CD8-positive, alpha-beta memory T cell (primary cell): ENCODE measurements at regions not wholly inside any gene's neighbourhood (a gene's known extent, or its start where the extent isn't known, plus 50 kb on each side); places are given as distances from the start of the nearest gene placed in this dataset.

Experiments
- CTCF ChIA-PET: fragments of 350-600 bp; sonication (Branson Sonifier 250); formaldehyde crosslinking; loops from one replicate; lab custom pipeline; 2021; ENCODE audit warnings: antibody characterized with exemption; lab: Charles Lee
- POLR2A ChIA-PET: fragments of 350-600 bp; sonication (Branson Sonifier 250); formaldehyde crosslinking; loops from one replicate; lab custom pipeline; 2021; ENCODE audit warnings: antibody characterized with exemption; lab: Charles Lee
- DNase-seq, 5 donors: peaks; one replicate each; pipeline versions ENCODE4 v3.0.0 to v3.0.0-alpha.2; 2020 to 2022; ENCODE audit warnings: mixed read lengths in 1 of 5
- H3K27ac ChIP-seq: one replicate; pipeline ENCODE4 v1.7.0; 2013; ENCODE audit warnings: low read depth, mild to moderate bottlenecking, low read length, moderate library complexity
- H3K27me3 ChIP-seq: 2 replicates; pipeline ENCODE4 v1.7.0; 2013; ENCODE audit warnings: low read length, mild to moderate bottlenecking; ENCODE audit not compliant: insufficient read depth, poor library complexity, severe bottlenecking
- H3K36me3 ChIP-seq: 2 replicates; pipeline ENCODE4 v1.7.0; 2013; ENCODE audit warnings: mild to moderate bottlenecking, low read length, moderate library complexity; ENCODE audit not compliant: insufficient read depth
- H3K4me1 ChIP-seq: 2 replicates; pipeline ENCODE4 v1.7.0; 2013; ENCODE audit warnings: mild to moderate bottlenecking, low read length, moderate library complexity; ENCODE audit not compliant: insufficient read depth
- H3K4me3 ChIP-seq: 2 replicates; pipeline ENCODE4 v1.7.0; 2013; ENCODE audit warnings: mild to moderate bottlenecking, low read length
- H3K9me3 ChIP-seq: 2 replicates; pipeline ENCODE4 v1.7.0; 2013; ENCODE audit warnings: mild to moderate bottlenecking, low read length
- H3K27ac Mint-ChIP-seq, 8 donors: one replicate each; pipeline ENCODE4 v1.8.0; 2020 to 2021; ENCODE audit warnings: mixed read lengths in 8 of 8, mild to moderate bottlenecking in 6 of 8, inconsistent platforms in 3 of 8, moderate library complexity in 3 of 8
- H3K27me3 Mint-ChIP-seq, 2 donors: one replicate each; pipeline ENCODE4 v1.8.0; 2020 to 2021; ENCODE audit warnings: mixed read lengths in 2 of 2, mild to moderate bottlenecking in 1 of 2, moderate library complexity in 1 of 2
- H3K36me3 Mint-ChIP-seq, 3 donors: one replicate each; pipeline ENCODE4 v1.8.0; 2020 to 2021; ENCODE audit warnings: mixed read lengths in 3 of 3, inconsistent platforms in 1 of 3, mild to moderate bottlenecking in 1 of 3
- H3K4me1 Mint-ChIP-seq, 3 donors: one replicate each; pipeline ENCODE4 v1.8.0; 2020 to 2021; ENCODE audit warnings: mixed read lengths in 3 of 3, inconsistent platforms in 1 of 3, mild to moderate bottlenecking in 1 of 3
- H3K4me3 Mint-ChIP-seq, 7 donors: one replicate each; pipeline ENCODE4 v1.8.0; 2020 to 2021; ENCODE audit warnings: mixed read lengths in 7 of 7, mild to moderate bottlenecking in 6 of 7, moderate library complexity in 4 of 7, inconsistent platforms in 2 of 7
- H3K9me3 Mint-ChIP-seq, 5 donors: one replicate each; pipeline ENCODE4 v1.8.0; 2020 to 2022; ENCODE audit warnings: mixed read lengths in 5 of 5, mild to moderate bottlenecking in 3 of 5, moderate library complexity in 2 of 5, inconsistent platforms in 1 of 5

DNA sequence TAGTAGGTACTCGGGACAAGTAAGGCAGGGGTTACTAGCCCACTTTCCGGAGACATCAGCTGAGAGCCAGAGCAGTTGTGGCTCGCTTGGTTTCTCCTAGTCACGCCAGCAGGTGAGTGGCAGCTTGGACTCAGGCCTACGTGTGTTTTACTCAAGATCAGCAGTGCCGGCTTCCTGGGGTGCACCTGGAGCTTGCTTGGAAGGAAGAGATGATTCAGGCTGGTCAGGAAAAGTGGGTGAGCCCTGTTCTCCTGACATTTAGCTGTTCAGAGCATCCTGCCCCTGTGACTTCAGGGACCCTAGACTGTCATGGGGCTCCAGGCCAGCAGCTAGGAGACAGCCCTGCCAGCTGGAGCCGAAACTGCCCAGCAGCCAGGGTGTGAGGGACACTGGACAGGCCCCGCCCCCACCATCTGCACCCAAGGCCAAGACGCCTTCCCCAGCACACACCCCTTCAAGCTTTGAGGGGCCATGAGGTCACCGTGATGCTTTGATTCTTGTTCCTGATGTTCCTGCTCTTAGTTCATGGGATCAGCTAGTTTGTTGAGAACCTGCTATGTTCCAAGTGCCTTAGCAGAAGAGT lies 238.0 kb upstream of the CIBAR2 start:
- Mint-ChIP-seq H3K27me3 (peaks cover 0 to 4% of the 10 kb centered on the region in 2 donors), H3K36me3 (no peaks in the 10 kb centered on the region), H3K4me1 (no peaks in the 10 kb centered on the region), H3K27ac (no peak overlapping the region), H3K4me3 (no peak overlapping the region), H3K9me3 (peaks cover 0 to 1% (median 0%) of the 10 kb centered on the region in 5 donors)
- Histone ChIP-seq H3K27me3 (no peaks in the 10 kb centered on the region), H3K4me3 (no peak overlapping the region), H3K4me1 (no peaks in the 10 kb centered on the region), H3K36me3 (no peaks in the 10 kb centered on the region), H3K9me3 (no peaks in the 10 kb centered on the region), H3K27ac (no peak overlapping the region)
- no peak for DNase-seq
- ChIA-PET POLR2A (no interaction called here), CTCF (no interaction called here)

DNA sequence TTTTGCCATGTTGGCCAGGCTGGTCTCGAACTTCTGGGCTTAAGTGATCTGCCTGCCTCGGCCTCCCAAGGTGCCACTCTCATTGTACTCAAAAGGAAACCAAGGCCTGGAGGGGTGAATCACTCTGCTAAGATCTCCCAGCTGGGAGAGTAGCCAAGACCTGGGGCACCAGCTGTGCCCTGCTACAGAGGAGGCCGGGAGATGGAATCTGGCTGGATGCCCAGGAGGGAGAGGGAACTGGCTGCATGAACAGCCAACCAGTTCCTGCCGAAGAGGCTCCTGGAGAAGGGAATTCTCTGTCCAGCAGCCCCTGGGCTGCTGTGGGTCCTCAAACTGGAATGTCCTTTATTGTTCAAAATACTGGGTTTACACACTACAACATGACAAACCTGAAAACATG lies 238.7 kb upstream of the CIBAR2 start:
- Histone ChIP-seq H3K9me3 (no peaks in the 10 kb centered on the region), H3K4me1 (no peaks in the 10 kb centered on the region), H3K27me3 (no peaks in the 10 kb centered on the region), H3K4me3 (no peak overlapping the region), H3K36me3 (no peaks in the 10 kb centered on the region), H3K27ac (no peak overlapping the region)
- no peaks in the 10 kb centered on the region for H3K4me1 Mint-ChIP-seq
- H3K27ac Mint-ChIP-seq: no peak overlapping the region
- POLR2A ChIA-PET: no interaction called here
- H3K9me3 Mint-ChIP-seq: peaks cover 0 to 1% (median 0%) of the 10 kb centered on the region in 5 donors
- no peaks in the 10 kb centered on the region for H3K36me3 Mint-ChIP-seq
- H3K27me3 Mint-ChIP-seq: peaks cover 0 to 4% of the 10 kb centered on the region in 2 donors
- H3K4me3 Mint-ChIP-seq: no peak overlapping the region
- CTCF ChIA-PET: no interaction called here
- DNase-seq: no peak

DNA sequence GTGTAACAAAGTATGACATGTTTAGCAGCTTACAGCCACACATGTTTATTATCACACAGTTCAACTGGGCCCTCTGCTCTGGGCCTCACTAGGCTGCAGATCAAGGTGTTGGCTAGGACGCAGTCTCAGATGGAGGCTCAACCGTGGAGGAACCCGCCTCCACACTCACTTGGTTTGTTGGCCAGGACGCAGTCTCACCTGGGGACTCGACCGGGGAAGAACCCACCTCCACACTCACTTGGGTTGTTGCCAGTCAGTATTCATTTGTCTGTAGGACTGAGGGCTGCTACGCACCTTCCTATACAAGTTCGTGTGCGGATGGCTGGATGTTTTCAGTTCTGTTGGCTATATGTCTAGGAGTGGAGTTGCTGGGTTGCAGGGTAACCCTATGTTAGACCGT lies 240.7 kb upstream of the CIBAR2 start:
- no peak for DNase-seq
- POLR2A ChIA-PET: no interaction called here
- CTCF ChIA-PET: no interaction called here

DNA sequence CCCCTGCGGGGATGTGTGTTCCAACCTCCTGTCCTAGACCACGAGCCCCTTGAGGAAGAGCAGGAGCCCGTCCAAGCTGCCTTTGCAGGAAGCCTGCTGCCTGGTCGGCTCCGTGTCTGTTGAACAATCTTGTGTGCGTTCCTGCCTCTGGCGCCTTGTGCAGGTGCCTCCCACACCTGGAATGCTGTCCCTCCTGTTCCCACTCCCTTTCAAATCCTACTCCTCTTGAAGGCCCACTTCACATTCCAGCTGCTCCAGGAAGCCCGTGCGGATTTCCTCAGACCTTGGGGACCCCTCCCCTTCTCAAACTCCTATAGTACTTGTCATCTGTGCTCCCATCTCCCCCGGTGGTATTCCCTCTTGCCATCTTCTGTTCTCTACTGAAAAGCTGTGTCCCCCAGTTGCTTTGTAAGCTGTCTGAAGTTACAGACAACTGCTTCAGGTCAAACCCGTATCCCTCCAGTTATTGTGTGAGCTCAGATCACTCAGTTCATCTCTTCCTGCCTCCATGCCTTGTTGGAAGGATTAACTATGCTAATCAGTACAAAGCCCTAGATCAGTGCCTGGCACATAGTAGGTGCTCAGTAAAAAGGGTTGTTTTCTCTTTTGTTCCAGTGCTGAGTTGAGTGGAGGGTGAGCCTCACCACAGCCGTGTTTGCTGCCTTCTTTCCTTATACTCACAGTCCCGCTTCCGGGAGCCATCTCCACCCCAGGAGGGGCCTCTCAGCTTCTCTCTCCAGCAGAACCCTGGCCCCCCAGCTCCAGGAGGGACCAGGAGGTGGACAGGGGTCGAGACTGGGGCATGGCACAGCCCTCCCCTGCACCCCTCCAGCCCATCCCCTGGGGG lies 241.8 kb upstream of the CIBAR2 start:
- Mint-ChIP-seq H3K4me3 (no peak overlapping the region), H3K36me3 (no peaks in the 10 kb centered on the region), H3K27ac (peak overlapping the region in 1 of 8 donors; percentile 47), H3K27me3 (peaks cover 5 to 7% of the 10 kb centered on the region in 2 donors), H3K4me1 (no peaks in the 10 kb centered on the region), H3K9me3 (peaks cover 0 to 1% (median 0%) of the 10 kb centered on the region in 5 donors)
- Histone ChIP-seq H3K4me3 (no peak overlapping the region), H3K27ac (peak overlapping the region; percentile 65), H3K36me3 (no peaks in the 10 kb centered on the region), H3K4me1 (no peaks in the 10 kb centered on the region), H3K9me3 (no peaks in the 10 kb centered on the region), H3K27me3 (no peaks in the 10 kb centered on the region)
- CTCF ChIA-PET: no interaction called here
- POLR2A ChIA-PET: no interaction called here
- no peak for DNase-seq

More for the DNA sequence above, 240.7 kb upstream of the CIBAR2 start:
- no peaks in the 10 kb centered on the region for H3K27me3 ChIP-seq
- no peak overlapping the region for H3K27ac ChIP-seq
- peaks cover 0 to 4% of the 10 kb centered on the region in 2 donors for H3K27me3 Mint-ChIP-seq
- H3K9me3 ChIP-seq: no peaks in the 10 kb centered on the region
- H3K4me3 Mint-ChIP-seq: no peak overlapping the region
- no peaks in the 10 kb centered on the region for H3K4me1 ChIP-seq
- H3K4me1 Mint-ChIP-seq: no peaks in the 10 kb centered on the region
- H3K4me3 ChIP-seq: no peak overlapping the region
- H3K36me3 ChIP-seq: no peaks in the 10 kb centered on the region
- no peak overlapping the region for H3K27ac Mint-ChIP-seq
- peaks cover 0 to 1% (median 0%) of the 10 kb centered on the region in 5 donors for H3K9me3 Mint-ChIP-seq
- no peaks in the 10 kb centered on the region for H3K36me3 Mint-ChIP-seq

DNA sequence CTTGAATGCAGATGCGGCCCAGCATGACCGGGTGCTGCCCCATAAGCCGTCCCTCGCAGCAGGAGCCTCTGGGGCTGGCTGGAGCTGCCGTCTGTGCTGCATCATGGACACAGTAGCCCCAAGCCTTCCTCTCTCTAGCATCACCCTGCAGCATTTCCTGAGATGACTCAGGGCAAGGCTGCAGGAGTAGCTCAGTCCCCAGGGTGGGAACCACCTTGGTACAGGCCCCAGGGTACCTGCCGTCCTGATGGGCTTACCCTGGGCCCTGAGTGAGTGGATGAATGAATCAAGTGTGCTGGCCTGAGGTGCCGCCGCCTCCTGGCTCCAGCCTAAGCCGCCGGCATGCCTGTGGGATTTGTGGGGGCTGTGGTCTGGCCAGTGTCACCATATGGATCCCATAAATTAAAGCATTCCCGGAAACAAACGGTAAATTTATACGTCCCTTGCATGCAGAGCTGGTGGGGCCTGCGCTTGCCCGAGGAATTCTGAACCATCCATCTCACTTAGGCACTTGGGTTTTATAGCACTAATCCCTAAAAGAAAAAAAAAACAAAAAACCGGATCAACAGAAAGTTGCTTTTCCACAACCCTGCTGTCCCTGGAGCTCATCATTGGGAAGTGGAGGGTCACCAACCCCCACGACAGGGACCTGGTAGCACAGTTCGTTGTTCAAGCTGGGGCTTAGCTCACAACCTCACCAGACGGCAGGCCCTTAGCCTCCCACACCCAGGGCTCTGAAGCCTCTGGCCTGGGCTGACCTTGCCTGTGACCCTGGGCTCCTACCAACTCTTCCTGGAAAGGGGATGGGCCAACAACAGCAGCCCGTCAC lies 242.6 kb upstream of the CIBAR2 start:
- H3K4me1 Mint-ChIP-seq: no peaks in the 10 kb centered on the region
- peaks cover 0 to 1% (median 0%) of the 10 kb centered on the region in 5 donors for H3K9me3 Mint-ChIP-seq
- no peak overlapping the region for H3K27ac Mint-ChIP-seq
- ChIA-PET POLR2A (no interaction called here), CTCF (no interaction called here)
- Histone ChIP-seq H3K4me1 (no peaks in the 10 kb centered on the region), H3K27me3 (no peaks in the 10 kb centered on the region), H3K27ac (peak overlapping the region; percentile 65), H3K36me3 (no peaks in the 10 kb centered on the region), H3K9me3 (no peaks in the 10 kb centered on the region), H3K4me3 (no peak overlapping the region)
- H3K4me3 Mint-ChIP-seq: no peak overlapping the region
- no peak for DNase-seq
- no peaks in the 10 kb centered on the region for H3K36me3 Mint-ChIP-seq
- peaks cover 5 to 7% of the 10 kb centered on the region in 2 donors for H3K27me3 Mint-ChIP-seq

DNA sequence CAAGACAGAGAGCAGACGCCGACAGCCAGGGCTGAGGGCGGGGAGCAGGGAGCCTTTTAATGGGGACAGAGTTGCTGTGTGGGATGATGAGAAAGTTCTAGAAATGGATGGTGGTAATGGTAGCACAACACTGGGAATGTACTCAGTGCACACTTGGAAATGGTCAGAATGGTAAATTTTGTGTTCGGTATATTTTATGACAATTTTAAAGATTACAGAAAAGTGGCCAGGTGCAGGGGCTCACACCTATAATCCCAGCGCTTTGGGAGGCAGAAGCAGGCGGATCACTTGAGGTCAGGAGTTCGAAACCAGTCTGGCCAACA lies 243.2 kb upstream of the CIBAR2 start:
- no peak overlapping the region for H3K27ac Mint-ChIP-seq
- H3K4me1 Mint-ChIP-seq: no peaks in the 10 kb centered on the region
- H3K9me3 Mint-ChIP-seq: peaks cover 0 to under 1% (median 0%) of the 10 kb centered on the region in 5 donors
- Histone ChIP-seq H3K9me3 (no peaks in the 10 kb centered on the region), H3K4me3 (no peak overlapping the region), H3K27ac (peak overlapping the region; percentile 9), H3K27me3 (no peaks in the 10 kb centered on the region), H3K36me3 (no peaks in the 10 kb centered on the region), H3K4me1 (no peaks in the 10 kb centered on the region)
- no peak for DNase-seq
- ChIA-PET CTCF (no interaction called here), POLR2A (no interaction called here)
- H3K36me3 Mint-ChIP-seq: no peaks in the 10 kb centered on the region
- H3K27me3 Mint-ChIP-seq: peaks cover 5% of the 10 kb centered on the region in 2 donors
- no peak overlapping the region for H3K4me3 Mint-ChIP-seq

DNA sequence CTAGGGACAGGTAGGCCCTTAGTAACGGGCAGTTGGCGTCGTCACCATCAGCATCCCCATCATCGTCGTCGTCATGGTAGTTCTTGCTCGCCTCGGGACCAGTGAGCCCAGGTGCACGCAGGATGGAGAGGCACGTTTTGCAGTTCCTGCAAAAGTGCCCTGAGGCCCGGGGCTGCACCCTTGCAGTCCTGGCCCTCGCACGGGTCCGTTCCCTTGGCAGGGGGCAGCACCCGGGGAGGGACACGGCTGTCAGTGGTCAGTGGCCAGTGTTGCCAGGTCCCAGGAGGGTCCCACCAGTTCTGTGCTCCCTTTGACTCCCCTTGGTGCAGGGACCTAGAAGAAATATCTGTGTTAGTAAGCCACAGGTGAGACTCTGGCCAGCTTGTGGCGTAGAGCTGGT lies 243.9 kb upstream of the CIBAR2 start:
- Histone ChIP-seq H3K27ac (no peak overlapping the region), H3K4me3 (no peak overlapping the region), H3K4me1 (no peaks in the 10 kb centered on the region), H3K9me3 (no peaks in the 10 kb centered on the region), H3K36me3 (no peaks in the 10 kb centered on the region), H3K27me3 (no peaks in the 10 kb centered on the region)
- Mint-ChIP-seq H3K4me1 (no peaks in the 10 kb centered on the region), H3K27me3 (peaks cover 6 to 11% of the 10 kb centered on the region in 2 donors), H3K4me3 (no peak overlapping the region), H3K27ac (no peak overlapping the region), H3K9me3 (no peaks in the 10 kb centered on the region), H3K36me3 (no peaks in the 10 kb centered on the region)
- no peak for DNase-seq
- ChIA-PET POLR2A (no interaction called here), CTCF (no interaction called here)

DNA sequence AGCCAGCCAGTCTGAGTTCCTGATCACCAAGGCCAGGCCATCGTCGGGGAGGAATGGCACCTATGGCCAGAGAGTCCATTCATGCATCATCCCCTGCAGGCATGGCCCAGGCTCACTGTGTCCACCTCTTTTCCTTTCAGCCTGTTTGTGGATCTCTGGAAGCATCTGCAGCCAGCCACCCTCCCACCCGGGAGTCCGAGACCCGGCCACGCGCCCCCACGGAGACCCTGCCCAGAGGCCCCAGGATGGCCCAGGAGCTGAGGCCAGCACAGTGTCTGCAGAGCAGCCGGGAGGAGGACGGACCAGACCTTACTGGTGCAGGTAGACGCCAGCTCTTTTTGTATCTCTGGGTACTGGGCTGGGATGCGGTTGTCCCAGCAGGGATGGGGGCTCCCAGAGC lies 245.1 kb upstream of the CIBAR2 start:
- no peaks in the 10 kb centered on the region for H3K9me3 ChIP-seq
- H3K4me3 Mint-ChIP-seq: no peak overlapping the region
- no peak for DNase-seq

More for the DNA sequence above, 245.1 kb upstream of the CIBAR2 start:
- no peak overlapping the region for H3K27ac ChIP-seq
- Mint-ChIP-seq H3K9me3 (no peaks in the 10 kb centered on the region), H3K27ac (no peak overlapping the region), H3K27me3 (peaks cover 7 to 13% of the 10 kb centered on the region in 2 donors), H3K4me1 (no peaks in the 10 kb centered on the region), H3K36me3 (no peaks in the 10 kb centered on the region)
- H3K36me3 ChIP-seq: no peaks in the 10 kb centered on the region
- no peaks in the 10 kb centered on the region for H3K27me3 ChIP-seq
- H3K4me1 ChIP-seq: no peaks in the 10 kb centered on the region
- no peak overlapping the region for H3K4me3 ChIP-seq
- POLR2A ChIA-PET: no interaction called here
- CTCF ChIA-PET: no interaction called here
